Iris pigment epithelial cell (primary cell): ENCODE measurements at regions not wholly inside any gene's neighbourhood (a gene's known extent, or its start where the extent isn't known, plus 50 kb on each side); places are given as distances from the start of the nearest gene placed in this dataset.
"Not testable (repeated sequence)": the region's sequence is repeated elsewhere in the genome, so short reads cannot be mapped to it uniquely, and the experiment has no call there.

Source experiments
- DNase-seq: peaks from one replicate; pipeline ENCODE4 v3.0.0-alpha.2; 2011; ENCODE audit warnings: low read depth

DNA sequence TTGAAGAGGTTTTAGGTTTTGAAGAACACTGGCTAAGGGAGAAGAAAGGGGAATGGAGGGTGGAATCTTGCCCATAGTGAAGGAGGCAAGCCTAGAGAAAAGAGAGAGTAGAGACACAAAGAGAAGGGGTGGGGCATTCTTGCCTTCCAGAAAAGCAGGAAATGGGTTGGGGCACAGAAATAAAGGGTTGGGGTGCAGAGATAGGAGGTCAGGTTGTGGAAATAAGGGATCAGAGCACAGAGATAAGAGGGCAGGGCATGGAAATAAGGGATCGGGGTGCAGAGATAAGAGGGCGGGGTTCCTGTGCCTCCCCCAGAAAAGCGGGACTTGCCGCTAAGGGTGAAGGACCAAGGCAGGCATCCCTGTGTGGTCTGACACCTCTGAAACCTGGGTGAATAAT lies 69.9 kb downstream of the ALG1L2 start:
- not testable (repeated sequence) for DNase-seq

DNA sequence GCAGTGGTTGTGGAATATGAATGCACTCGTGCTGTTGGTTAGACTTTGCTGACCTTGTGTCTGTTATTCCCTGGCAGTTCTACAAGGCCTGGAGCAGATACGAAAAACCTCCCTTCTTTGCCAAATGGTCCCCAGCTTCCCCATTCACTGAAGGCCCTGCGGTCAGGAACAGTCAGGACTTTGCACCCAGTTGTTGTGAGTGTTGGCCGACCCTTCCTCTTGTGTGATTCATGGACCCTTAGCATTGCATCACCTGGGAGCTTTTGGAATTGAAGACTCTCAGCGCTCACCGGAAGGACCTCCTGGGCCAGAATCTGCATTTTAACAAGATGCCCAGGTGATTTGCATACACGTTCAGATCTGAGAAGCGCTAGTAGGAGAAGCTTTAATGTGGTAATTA lies 71.6 kb downstream of the ALG1L2 start:
- not testable (repeated sequence) for DNase-seq

DNA sequence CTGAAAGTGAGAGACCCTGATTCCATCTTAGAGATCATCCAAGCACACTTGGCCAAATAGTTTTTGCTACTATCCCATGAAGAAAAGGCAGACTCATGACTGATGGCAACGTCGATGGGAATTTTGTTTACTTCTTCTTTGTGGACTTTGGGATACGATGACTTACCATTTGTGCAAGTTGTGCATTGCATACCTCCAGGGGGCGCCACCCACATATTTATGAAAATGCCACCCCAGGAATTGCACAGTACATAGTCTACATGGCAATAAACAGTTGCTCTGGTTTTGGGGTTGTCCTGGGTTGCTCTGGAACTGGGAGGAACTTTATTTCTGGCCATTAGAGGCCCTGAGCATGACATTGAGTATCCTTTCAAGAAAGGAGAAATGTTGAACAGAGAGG lies 73.8 kb downstream of the ALG1L2 start:
- not testable (repeated sequence) for DNase-seq

DNA sequence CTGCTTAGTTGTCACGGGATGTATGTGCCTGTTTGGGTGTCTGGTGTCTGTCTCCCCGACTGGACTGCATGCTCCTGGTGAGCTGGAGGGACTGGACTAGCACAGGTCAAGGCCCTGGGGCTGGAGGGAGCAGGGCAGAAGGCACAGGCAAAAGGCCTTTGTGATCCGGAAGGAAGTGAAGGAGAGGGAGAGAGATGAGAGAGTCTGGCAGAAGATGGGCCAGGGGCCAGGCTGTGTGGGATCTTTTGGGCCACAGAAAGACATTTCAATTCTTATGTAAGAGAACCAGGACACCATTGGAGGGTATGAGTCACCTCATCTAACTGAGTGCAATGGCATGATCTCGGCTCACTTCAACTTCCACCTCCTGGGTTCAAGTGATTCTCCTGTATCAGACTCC lies 85.2 kb downstream of the ALG1L2 start:
- not testable (repeated sequence) for DNase-seq

DNA sequence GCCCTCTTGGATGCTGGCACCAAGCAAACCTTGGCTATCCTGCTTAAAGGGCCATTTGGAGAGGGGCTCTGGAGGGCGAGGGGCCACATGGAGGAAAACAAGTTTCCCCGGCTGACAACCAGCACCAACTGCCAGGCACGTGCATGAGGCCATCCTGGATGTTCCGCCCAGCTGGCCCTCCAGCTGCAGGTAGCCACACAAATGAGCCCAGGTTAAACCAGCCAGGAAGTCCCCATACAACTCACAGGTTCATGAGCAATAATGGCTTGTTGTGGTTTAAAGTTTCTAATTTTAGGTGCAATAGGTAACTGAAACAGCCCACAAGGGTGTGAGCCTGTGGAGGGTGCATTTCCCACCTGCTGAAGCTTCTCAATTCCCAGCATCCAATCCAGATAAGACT lies 93.6 kb downstream of the ALG1L2 start:
- not testable (repeated sequence) for DNase-seq

DNA sequence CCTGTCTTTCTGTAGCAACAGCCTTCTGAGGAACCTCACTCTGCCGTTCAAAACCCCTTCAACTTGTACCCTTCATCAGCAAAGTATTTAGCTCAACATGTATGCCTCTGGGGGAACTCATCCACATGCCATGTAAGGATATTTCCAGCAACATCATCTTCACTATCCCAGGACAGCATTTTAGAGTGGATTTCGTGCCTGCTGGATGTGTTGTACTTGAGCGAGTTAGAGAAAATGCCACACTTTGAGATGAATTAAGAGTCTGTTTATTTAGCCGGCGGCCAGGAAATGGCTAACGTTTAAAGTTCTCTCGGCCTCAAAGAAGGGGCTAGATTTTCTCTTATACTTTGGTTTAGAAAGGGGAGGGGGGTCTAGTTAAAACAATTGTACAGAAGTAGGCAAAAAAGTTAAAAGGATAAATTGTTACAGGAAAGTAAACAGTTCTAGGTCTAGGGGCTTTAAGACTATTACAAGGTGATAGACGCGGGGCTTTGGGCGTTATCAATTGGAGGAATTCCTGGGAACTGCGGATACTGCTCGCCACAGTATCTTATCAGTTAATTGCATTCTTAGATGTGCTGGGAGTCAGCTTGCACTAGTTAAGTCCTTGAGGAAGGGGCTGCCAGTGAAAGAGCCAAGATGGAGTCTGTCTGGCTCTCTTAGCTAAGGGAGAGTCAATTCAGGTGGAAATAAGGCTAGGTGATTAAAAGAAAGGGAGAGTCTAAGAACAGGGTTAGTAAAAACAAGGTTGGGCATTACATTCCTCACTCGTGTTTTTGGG lies 95.0 kb downstream of the ALG1L2 start:
- not testable (repeated sequence) for DNase-seq

DNA sequence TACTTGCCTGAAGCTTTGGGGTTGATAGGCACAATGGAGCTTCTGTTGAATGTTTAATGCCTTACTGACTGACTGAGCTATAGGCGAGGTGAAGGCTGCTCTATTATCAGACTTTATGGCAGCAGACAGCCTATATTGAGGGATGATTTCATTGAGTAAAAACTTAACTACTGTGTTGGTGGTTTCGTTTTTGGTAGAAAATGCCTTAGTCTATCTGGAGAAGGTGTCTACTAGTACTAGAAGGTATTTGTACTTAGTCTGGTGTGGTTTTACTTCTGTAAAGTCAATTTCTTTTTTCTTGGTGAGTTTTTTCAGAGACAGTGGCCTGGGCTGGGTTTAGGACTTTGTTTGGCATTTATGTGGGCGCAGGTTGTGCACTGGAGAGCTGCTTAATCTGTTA lies 97.2 kb downstream of the ALG1L2 start:
- DNase-seq = not testable (repeated sequence)

DNA sequence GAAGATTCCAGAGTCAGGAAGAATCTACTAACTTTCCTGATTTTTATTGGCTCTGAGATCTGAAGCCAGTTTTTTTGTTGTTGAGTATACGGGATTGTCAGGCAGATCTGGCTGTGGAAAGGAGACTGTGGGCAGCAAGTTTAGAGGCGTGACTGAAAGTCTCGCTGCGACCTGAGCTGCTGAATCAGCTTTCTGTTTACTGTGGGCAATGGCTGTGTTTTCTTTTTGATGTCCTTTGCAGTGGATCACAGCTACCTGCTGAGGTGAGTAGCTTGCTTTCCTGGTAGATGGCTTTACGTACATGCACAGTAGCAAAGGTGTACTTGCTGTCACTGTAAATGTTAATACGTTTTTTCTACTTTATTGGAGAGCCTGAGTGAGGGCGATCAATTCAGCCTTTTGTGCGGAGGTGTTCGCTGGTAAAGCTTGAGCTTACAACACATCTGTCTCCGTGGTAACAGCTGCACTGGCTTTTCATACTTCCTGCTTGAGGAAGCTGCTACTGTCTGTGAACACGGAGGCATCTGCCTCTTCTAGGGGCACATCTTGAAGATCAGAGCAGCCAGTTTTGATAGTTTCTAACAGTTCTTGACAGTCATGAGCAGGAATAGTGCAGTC lies 97.8 kb downstream of the ALG1L2 start:
- DNase-seq = peak; percentile 1

DNA sequence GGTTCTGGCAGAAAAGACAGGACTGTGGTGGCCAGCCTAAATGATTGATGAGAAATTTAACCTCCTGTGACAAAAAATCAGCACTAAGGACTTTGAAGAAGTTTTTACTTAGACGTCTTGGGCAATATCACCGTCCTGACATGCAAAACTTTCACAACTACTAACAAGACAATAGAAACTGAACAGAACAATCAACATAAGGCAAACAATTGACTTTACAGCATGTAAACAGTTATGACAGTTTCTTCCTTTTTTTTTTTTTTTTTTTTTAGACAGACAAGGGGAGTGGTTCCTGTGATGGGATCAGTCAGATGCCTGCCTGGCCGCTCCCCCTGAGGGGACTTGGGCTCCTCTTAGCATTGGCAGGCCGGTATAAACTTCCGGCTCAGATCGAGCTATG lies 100.8 kb downstream of the ALG1L2 start:
- not testable (repeated sequence) for DNase-seq

DNA sequence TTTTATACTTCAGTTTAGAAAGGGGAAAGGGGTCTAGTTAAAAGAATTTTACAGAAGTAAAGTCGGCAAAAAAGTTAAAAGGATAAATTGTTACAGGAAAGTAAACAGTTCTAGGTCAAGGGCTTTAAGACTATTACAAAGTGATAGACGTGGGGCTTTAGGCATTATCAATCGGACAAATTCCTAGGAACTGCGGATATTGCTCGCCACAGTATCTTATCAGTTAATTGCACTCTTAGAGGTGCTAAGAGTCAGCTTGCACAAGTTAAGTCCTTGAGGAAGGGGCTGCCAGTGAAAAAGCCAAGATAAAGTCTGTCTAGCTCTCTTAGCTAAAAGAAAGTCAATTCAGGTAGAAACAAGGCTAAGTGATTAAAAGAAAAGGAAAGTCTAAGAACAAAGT lies 102.1 kb downstream of the ALG1L2 start:
- DNase-seq = not testable (repeated sequence)

DNA sequence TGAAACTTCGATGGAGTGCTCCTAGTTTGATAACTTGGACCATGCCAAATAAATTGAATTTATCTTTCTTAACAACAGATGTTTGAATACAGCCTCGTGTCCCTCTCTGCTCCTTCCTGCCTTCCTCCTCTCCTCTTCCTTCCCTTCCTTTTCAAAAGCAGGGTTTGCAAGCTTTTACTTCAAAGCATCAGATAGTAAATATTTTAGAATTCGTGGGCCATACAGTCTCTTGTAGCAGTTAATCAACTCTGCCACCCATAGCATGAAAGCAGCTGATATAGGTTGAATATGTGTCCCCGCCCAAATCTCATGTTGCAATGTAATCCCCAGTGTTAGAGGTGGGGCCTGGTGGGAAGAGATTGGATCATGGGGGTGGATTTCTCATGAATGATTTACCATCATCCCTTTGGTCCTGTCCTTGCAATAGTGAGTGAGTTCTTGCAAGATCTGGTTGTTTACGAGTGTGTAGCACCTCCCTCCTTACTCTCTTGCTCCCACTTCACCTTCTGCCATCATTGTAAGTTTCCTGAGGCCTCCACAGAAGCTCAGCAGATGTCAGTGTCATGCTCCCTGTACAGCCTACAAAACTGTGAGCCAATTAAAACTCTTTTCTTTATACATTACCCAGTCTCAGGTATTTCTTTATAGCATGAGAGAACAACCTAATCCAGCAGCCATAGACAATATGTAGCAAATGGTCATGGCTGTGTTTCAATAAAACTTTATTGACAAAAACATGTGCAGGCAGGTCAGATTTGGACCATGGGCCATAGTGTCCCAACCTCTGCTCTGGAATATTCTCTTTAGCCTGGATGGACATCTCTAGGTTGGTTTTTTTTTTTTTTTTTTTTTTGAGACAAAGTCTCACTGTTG lies 102.8 kb downstream of the ALG1L2 start:
- not testable (repeated sequence) for DNase-seq

DNA sequence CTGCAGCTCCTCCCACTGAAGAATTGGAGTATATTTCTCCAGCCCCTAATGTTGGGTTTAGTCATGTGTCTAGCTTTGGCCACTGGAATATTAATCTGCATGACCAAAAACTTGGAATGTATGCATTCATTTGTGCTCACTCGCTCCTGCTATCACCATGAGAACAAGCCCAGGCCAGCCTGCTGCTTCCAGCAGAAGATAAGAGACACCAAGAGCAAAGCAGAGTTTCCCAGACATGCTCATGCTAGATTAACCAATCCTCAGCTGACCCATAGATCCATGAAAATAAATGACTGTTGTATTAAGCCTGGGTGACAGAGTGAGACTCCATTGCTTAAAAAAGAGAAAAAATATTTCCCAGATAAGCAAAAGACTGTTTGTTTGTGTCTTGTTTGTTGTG lies 119.6 kb downstream of the ALG1L2 start:
- DNase-seq = not testable (repeated sequence)

DNA sequence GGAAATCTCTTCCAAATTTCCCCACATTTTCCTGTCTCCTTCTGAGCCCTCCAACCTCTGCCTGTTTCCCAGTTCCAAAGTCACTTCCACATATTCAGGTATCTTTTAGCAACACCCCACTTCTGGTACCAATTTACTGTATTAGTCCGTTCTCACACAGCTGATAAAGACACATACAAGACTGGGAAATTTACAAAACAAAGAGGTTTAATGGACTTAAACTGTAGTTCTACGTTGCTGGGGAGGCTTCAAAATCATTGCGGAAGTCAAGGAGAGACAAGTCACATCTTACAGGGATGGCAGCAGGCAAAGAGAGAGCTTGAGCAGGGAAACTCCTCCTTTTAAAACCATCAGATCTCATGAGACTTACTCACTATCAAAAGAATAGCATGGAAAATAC lies 122.0 kb downstream of the ALG1L2 start:
- DNase-seq = not testable (repeated sequence)

DNA sequence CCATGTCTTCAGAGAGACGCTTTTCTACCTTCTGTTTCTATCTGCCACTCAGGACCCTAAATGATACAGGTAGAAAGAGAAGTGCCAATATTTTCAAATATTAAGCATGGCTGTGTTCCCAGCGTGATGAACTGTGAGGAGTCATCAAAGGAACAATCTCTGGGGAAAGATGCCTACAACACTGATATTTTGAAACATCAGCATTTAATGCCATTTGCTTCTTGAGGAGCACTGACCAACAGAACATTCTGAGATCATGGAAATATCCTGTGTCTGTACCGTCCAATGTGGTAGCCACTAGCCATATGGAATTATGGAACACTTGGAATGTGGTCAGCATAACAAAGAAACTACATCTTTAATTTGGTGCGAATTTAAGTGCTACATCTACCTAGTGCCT lies 117.9 kb upstream of the COL6A5 start:
- DNase-seq = no peak

DNA sequence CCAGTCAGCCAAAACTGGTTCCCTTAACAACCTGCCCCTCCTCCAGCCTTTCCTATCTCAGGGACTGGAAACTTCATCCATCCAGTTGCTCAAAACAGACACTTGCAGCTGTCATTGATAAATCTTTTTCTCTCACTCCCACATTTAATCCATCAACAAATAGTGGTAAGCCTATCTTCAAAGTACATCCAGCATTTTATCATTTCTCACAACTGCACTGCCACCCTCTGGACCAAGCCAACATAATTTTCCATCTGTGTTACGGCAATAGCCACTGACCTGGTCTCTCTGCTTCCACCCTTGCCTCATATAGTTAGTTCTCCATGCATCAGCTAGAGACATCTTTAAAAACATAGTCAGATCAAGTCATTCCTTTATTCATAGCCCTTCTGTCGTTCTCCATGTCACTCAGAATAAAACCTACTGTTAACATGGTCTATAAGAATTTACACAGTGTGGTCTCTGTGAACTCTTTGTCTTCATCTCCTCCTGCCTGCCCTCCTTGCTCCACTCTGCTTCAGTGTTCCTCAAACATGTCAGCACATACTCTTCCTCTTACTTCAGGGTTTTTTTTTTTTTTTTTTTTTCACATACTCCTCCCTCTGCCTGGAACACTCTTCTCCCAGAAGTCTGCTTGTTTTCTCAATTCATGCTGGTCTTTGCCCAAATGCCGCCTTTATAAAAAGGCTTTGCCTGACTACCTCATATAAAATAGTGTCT lies 102.5 kb upstream of the COL6A5 start:
- DNase-seq = peak; percentile 13

DNA sequence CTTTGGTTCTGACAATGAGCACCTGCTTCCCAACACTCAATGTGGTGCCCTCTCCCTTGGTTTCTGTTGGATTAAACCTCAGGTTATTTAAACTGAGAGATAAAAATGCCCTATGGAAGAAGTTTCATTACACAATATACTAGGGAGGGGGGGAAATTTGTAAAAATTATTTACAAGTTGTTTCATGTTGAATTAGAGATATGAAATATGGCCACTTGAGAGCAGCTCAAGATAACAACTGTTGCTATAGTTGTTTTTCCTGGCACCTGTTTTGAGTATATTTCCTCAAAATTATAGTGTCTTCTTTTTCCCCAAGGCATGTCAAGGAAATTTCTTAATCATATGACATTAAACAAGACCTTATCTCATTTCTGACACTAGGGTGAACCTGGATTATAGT lies 101.7 kb upstream of the COL6A5 start:
- DNase-seq = no peak

DNA sequence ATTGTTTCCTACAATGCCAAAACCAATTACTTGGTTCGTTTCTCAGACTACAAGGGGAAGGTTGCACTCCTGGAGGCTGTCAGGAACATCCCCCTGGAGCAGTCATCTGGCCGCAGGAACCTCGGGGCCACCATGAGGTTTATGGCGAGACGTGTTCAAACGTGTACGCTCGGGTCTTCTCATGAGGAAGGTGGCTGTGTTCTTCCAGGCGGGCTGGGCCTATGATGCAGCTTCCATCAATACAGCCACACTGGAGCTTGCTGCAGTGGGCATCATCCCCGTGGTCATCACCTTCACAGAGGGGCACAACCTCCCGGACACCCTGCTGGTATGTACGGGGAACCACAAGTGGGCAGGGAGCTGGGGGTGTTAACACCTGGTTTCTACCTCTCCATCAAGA lies 94.5 kb upstream of the COL6A5 start:
- no peak for DNase-seq

DNA sequence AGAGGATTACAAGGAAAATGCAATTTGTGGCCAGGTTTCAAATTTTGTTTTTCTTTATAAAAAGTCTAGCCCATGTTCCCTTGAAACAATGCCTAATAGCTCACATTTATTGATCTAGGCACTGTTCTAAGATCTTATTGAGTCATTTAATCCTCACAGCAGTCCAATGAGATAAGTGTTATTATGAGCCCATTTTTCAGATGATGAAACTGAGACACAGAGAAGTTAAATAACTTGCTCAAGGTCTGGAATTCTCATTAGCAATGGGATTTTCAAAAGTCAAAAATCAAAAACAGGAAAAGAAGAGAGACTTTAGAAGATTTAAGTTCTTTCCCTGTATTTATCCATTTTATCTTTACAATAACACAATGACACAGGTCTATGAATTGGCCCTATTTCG lies 90.0 kb upstream of the COL6A5 start:
- no peak for DNase-seq

DNA sequence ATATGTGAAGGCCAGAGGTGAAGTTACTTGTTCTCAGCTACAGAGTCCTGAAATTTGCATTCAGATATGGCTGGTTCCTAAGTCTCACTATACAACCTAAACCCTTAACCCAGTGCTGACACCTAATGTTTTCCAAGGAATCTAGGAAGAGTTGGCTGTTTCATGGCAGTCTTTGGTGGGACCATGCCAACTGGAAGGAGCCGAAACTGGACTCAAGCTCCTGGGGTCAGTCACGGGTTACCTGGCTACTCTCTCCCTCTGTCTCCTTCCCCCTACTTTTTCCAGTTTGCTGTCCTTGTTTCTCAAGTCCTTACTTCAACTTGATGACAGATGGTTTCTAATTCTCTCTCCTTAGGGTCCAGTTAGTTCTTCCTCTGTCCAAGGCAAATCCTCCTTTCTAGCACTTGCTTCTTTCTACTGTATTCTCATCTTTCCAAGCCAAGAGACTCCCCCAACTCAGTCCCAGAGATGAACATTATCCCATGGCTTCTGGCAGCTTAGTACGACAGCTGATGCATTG lies 88.6 kb upstream of the COL6A5 start:
- no peak for DNase-seq

DNA sequence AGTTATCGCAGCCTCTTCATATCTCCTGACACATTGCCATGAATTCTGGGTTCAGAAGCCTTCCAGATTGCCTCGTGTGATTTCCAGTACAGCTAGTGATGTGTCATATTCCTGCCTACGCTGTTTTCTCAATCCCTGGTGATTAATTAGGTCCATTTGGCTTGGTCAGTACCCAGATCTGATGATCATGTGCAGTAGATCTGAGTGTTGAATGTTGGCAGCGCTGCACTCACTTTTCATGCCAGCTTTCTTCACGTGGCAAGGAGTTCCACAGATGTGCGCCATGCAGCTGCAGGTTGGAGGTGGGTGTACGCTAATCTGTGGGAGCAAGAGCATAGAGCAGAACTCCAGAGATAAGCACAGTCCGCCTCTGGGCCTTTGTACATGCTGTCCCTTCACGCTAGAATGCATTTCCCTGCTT lies 86.9 kb upstream of the COL6A5 start:
- DNase-seq = no peak

DNA sequence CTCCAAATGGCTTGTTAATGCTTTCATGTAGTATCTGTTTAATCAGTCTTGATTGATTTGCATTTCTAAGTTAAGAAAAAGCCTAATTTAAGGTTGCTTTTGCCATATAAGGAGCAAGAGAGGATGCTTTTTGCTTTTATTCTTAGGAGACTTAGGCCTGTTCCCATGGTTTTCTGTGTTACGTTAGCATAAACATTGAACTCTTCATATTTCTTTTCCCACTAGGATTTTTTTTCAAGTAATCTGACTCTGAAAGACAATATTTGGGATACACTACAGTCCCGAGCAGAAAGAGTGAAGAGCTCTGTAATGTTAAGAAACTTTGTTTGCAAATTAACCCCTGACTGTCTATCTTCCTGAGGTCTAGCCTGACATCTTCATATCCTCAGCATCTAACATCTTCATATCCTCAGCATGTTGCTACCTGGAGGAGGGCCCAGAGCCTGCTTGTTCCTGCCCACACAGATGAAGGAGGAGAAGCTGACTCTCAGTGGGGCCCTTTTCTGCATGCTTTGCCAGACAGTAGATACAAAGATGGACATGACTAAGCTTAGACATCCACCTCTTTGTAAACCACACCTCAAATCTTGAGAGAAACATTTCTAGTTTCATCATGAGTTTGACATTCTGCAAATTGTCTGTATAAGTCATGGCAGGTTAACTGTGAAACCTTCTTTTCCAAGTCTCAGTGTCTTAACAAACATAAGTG lies 86.2 kb upstream of the COL6A5 start:
- DNase-seq = no peak
